Neural cell (in vitro differentiated cells): ENCODE measurements at regions not wholly inside any gene's neighbourhood (a gene's known extent, or its start where the extent isn't known, plus 50 kb on each side); places are given as distances from the start of the nearest gene placed in this dataset.

ENCODE experiments used
- CTCF ChIP-seq: fragments of 450-650 bp; IDR thresholded peaks from 2 replicates; pipeline ENCODE4 v1.5.1; 2014; ENCODE audit warnings: antibody characterized with exemption, mild to moderate bottlenecking, moderate library complexity; ENCODE audit not compliant: poor library complexity, severe bottlenecking
- EP300 ChIP-seq: fragments of 450-650 bp; conservative IDR thresholded peaks from 2 replicates; pipeline ENCODE4 v1.6.1; 2014; ENCODE audit warnings: antibody characterized with exemption, mild to moderate bottlenecking, moderate library complexity; ENCODE audit not compliant: poor library complexity, severe bottlenecking
- MXI1 ChIP-seq: fragments of 450-650 bp; conservative IDR thresholded peaks from 2 replicates; pipeline ENCODE4 v1.6.1; 2014; ENCODE audit warnings: antibody characterized with exemption, mild to moderate bottlenecking; ENCODE audit not compliant: poor library complexity, severe bottlenecking
- POLR2AphosphoS5 ChIP-seq: IDR thresholded peaks from 2 replicates; pipeline ENCODE4 v1.6.1; 2012
- RAD21 ChIP-seq: fragments of 450-650 bp; conservative IDR thresholded peaks from 2 replicates; pipeline ENCODE4 v1.6.1; 2014; ENCODE audit warnings: antibody characterized with exemption, mild to moderate bottlenecking, moderate library complexity

- TF ChIP-seq RAD21: no peak
- no peak for TF ChIP-seq MXI1
- no peak for TF ChIP-seq CTCF
- no peak for TF ChIP-seq POLR2AphosphoS5
- TF ChIP-seq EP300: no peak
Observed at GRCh38 chr4:141563723-141564122, 72.7 kb upstream of the IL15 start.
